Suprapubic skin (tissue), 3 donors: ENCODE measurements at regions not wholly inside any gene's neighbourhood (a gene's known extent, or its start where the extent isn't known, plus 50 kb on each side); places are given as distances from the start of the nearest gene placed in this dataset.

Experiments used
- CTCF ChIP-seq, 2 donors: fragments of 200-600 bp in 1 of 2; fragments of 450-650 bp in 1 of 2; sonication (generic) in 1 of 2; IDR thresholded peaks; one replicate each; pipeline ENCODE4 v1.5.1; 2016 to 2019; ENCODE audit warnings: antibody characterized with exemption in 2 of 2, mild to moderate bottlenecking in 1 of 2, moderate library complexity in 1 of 2
- POLR2A ChIP-seq, 2 donors: fragments of 450-650 bp; IDR thresholded peaks; one replicate each; pipeline ENCODE4 v1.6.1; 2017; ENCODE audit warnings: antibody characterized with exemption in 2 of 2, mild to moderate bottlenecking in 2 of 2, moderate library complexity in 2 of 2

- TF ChIP-seq POLR2A (IDR thresholded peaks at IDR 0.05) (no peak), CTCF (IDR thresholded peaks at IDR 0.05) (no peak)
Observed at GRCh38 chr10:62718585-62718984, 85.9 kb upstream of the ADO start.
